Psoas muscle (tissue), 7 donors: ENCODE measurements at regions not wholly inside any gene's neighbourhood (a gene's known extent, or its start where the extent isn't known, plus 50 kb on each side); places are given as distances from the start of the nearest gene placed in this dataset.

ENCODE experiments used
- ATAC-seq, 4 donors: fragments of 200-7000 bp; cut with Tn5 transposase; one replicate each; pipeline ENCODE4 v1.9.1; 2020; ENCODE audit warnings: moderate library complexity in 3 of 4, mild to moderate bottlenecking in 2 of 4
- DNase-seq, 2 donors: peaks; one replicate each; pipeline ENCODE4 v3.0.0-alpha.2; 2020
- H3K27ac ChIP-seq: fragments of 200-600 bp; one replicate; pipeline ENCODE4 v1.8.0; 2022
- H3K27me3 ChIP-seq, 3 donors: fragments of 200-600 bp in 1 of 3; one replicate each; pipeline versions ENCODE4 v1.6.1 to v1.8.0; 2013 to 2022; ENCODE audit warnings: low read length in 2 of 3, mild to moderate bottlenecking in 2 of 3, moderate library complexity in 1 of 3; ENCODE audit not compliant: insufficient read depth in 3 of 3
- H3K36me3 ChIP-seq, 2 donors: fragments of 200-600 bp in 1 of 2; one replicate each; pipeline versions ENCODE4 v1.6.1 to v1.8.0; 2013 to 2022; ENCODE audit warnings: low read depth in 1 of 2, mild to moderate bottlenecking in 1 of 2, moderate library complexity in 1 of 2; ENCODE audit not compliant: insufficient read depth in 1 of 2
- H3K4me1 ChIP-seq: fragments of 200-600 bp; one replicate; pipeline ENCODE4 v1.8.0; 2022
- H3K4me3 ChIP-seq: fragments of 200-600 bp; one replicate; pipeline ENCODE4 v1.8.0; 2022; ENCODE audit warnings: mild to moderate bottlenecking
- H3K9me3 ChIP-seq: fragments of 200-600 bp; one replicate; pipeline ENCODE4 v1.8.0; 2022
- WGBS, 3 donors: extraction: QIAGEN DNeasy Blood & Tissue Kit; methylation state at CpG; one replicate each; pipeline versions ENCODE4 v1.1.6 to v1.1.7; 2013; 5-methylcytosine and 5-hydroxymethylcytosine counted together
- intact Hi-C, 2 donors: fragments of 100-400 bp; cut with DNase I; formaldehyde crosslinking; loops; one replicate each; pipeline versions ENCODE4 v1.11.0 to v1.14.2; 2022
- TF ChIP-seq, protein P1 (sequence below): fragments of 200-600 bp; IDR thresholded peaks from one replicate; pipeline ENCODE4 v1.8.0; 2022; ENCODE audit warnings: antibody characterized with exemption
- donor health status: healthy with polysubstance abuse.
- donor health status: DM: no; HTN: no; CAD: no; lungs with moderate emphysema.
- donor health status: Bipolar disorder and iron deficiency.
- donor health status: healthy.
- donor health status: DM: yes; HTN: yes; CAD: no.
- donor health status: DM: no; HTN: no; CAD: no.
- donor health status: DM: yes; HTN: yes; CAD: no.

DNA sequence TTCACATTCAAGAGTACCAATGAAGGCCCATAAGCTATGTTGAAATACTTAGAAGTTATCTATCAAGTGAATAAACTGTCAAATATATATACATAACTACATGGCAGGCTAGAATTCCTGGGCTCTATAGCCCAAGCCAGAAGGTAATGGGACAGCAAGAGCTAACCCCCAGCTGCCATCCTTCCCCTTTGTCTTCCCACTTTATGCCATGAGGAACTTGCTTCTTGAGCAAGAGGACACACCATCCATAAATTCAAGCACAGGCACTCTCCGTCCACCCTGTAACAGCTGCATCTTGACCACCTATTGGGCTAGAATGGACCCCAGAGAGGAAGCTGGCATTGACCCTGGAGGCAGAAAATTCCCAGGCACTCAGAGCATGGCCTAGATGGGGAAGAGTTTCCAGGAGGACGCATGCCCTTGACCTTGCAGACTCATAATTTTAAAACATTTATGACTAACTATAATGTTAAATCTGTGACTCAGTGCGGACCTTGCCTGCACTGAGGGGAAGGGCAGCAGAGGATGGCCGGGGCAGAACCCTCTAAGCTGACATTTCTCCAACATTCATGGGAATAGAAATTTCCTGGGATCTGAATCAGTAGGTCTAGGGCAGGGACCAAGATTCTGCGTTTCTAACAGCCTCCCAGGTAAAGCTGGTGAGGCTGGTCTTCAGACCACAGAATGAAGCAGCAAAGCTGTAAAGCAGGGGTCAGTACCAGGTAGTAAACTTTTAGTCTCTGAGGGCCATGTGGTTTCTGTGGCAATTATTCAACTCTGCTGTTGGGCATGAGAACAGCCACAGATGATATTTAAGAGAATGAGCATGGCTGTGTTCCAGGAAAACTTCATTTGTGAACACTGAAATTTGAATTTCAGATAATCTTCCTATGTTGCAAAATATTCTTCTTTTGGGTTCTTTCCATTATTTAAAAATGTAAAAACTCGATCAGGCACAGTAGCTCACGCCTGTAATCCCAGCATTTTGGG is 71.4 kb upstream of the CLDN10 start:
- WGBS, 3 donors, result 56 to 79% (median 75%) methylated on average over 7 of the region's 7 CpGs
- no peak overlapping the region for H3K27ac ChIP-seq
- no peak for DNase-seq
- H3K4me1 ChIP-seq, result no peaks in the 10 kb centered on the region
- intact Hi-C loops, result no loop called here
- no peak overlapping the region for H3K4me3 ChIP-seq
- TF ChIP-seq, protein P1, sequence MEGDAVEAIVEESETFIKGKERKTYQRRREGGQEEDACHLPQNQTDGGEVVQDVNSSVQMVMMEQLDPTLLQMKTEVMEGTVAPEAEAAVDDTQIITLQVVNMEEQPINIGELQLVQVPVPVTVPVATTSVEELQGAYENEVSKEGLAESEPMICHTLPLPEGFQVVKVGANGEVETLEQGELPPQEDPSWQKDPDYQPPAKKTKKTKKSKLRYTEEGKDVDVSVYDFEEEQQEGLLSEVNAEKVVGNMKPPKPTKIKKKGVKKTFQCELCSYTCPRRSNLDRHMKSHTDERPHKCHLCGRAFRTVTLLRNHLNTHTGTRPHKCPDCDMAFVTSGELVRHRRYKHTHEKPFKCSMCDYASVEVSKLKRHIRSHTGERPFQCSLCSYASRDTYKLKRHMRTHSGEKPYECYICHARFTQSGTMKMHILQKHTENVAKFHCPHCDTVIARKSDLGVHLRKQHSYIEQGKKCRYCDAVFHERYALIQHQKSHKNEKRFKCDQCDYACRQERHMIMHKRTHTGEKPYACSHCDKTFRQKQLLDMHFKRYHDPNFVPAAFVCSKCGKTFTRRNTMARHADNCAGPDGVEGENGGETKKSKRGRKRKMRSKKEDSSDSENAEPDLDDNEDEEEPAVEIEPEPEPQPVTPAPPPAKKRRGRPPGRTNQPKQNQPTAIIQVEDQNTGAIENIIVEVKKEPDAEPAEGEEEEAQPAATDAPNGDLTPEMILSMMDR, result no peak
- no peaks in the 10 kb centered on the region for H3K36me3 ChIP-seq
- H3K9me3 ChIP-seq, result no peaks in the 10 kb centered on the region
- no peaks in the 10 kb centered on the region for H3K27me3 ChIP-seq
- no peak for ATAC-seq

DNA sequence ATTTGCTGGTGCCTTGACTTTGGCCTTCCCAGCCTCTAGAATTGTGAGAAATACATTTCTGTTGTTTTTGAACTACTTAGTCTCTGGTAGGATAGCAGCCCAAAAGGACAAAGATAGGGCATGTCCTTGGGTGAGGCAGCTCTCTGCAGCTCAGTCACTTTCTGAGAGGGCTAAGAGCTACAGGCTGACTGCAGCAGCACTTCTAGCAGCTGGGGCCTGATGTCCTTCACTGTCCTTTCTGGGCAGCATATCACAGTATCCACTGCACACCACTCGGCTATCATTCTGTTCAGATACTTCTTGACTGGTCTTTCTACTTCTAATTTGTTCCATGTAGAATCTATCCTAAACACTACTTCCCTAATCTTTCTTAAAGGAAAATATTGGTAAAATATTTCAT is 68.5 kb upstream of the CLDN10 start:
- ATAC-seq, result no peak
- H3K9me3 ChIP-seq, result no peaks in the 10 kb centered on the region
- 84 to 93% (median 88%) methylated on average over 1 of the region's 1 CpG for WGBS, 3 donors
- no peaks in the 10 kb centered on the region for H3K36me3 ChIP-seq
- no peaks in the 10 kb centered on the region for H3K27me3 ChIP-seq
- DNase-seq, result no peak
- H3K27ac ChIP-seq, result no peak overlapping the region
- intact Hi-C loops, result no loop called here
- no peaks in the 10 kb centered on the region for H3K4me1 ChIP-seq
- TF ChIP-seq, protein P1, result no peak
- no peak overlapping the region for H3K4me3 ChIP-seq

DNA sequence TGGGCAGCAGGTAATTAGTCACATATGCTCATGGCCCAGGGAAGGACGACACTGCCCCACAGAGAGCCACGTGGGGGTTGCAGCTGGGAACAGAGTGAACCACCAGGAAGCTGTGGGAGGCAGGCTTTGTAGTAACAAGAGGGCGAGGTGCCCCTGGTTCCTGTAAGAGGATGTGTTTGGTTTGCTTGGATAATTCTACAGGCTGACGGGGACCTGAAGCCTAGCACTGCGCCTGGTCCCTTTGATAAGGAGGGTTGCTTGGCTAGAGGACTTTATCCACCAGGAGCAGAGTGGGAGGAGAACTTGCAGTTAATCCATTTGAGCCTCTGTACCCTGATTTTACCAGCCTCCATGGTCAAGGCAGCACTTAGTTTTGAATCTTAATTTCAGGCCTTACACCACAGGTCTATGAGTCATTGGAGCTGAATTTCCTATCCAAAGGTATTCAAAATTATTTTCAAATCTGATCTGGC is 67.4 kb upstream of the CLDN10 start:
- Histone ChIP-seq H3K4me1 (no peaks in the 10 kb centered on the region), H3K4me3 (no peak overlapping the region), H3K9me3 (peaks cover 9% of the 10 kb centered on the region), H3K27ac (no peak overlapping the region), H3K27me3 (no peaks in the 10 kb centered on the region), H3K36me3 (no peaks in the 10 kb centered on the region)
- DNase-seq (no peak), ATAC-seq (no peak)
- WGBS, 3 donors, result 60 to 77% (median 66%) methylated on average over 5 of the region's 5 CpGs
- intact Hi-C loops, result no loop called here
- TF ChIP-seq, protein P1, result no peak

DNA sequence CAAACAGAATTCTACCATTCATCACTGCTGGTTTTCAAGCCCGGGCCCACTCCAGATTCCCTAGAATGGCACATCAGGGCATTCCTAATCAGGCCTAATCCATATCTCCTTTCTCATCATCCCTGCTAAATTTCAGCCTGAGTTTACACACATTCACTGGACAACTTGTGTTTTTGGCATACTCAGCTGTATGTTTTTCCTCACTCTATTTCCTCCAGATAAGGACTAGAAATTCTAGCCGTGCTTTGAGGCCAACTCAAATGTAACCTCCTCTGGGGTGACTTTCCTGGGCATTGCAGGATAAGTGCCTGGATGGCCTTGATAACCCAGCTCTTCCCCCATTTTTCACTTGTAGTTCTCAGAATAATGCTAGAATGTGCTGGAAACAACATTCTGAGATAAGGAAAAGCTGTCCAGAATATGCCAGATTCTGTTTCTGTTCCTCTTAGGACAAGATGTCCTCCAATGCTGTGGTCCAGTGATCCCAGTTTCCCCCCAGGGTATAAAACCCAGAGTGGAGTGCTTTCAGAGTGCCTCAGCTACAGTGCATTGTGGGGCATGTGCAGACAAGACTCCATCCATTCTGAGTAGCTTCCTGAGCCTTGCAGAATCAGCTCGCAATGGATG is 66.9 kb upstream of the CLDN10 start:
- no peak overlapping the region for H3K4me3 ChIP-seq
- TF ChIP-seq, protein P1, result no peak
- no peak for DNase-seq
- intact Hi-C loops, result no loop called here
- 34 to 57% (median 54%) methylated on average over 3 of the region's 3 CpGs for WGBS, 3 donors
- no peak overlapping the region for H3K27ac ChIP-seq
- no peaks in the 10 kb centered on the region for H3K36me3 ChIP-seq
- no peaks in the 10 kb centered on the region for H3K27me3 ChIP-seq
- H3K4me1 ChIP-seq, result no peaks in the 10 kb centered on the region
- ATAC-seq, result no peak
- peaks cover 14% of the 10 kb centered on the region for H3K9me3 ChIP-seq
